BE2C (cell line): ENCODE measurements at regions not wholly inside any gene's neighbourhood (a gene's known extent, or its start where the extent isn't known, plus 50 kb on each side); places are given as distances from the start of the nearest gene placed in this dataset.

ENCODE experiments used
- DNase-seq: peaks from one replicate; pipeline ENCODE4 v3.0.0-alpha.2; 2020
- H3K27me3 ChIP-seq: fragments of 250-450 bp; sonication (Bioruptor Pico); 2 replicates; pipeline ENCODE4 v1.5.1; 2020; ENCODE audit warnings: mild to moderate bottlenecking
- H3K36me3 ChIP-seq: fragments of 250-450 bp; sonication (Bioruptor Pico); 2 replicates; pipeline ENCODE4 v1.5.1; 2020; ENCODE audit warnings: mild to moderate bottlenecking
- H3K4me1 ChIP-seq: fragments of 250-450 bp; sonication (Bioruptor Pico); 2 replicates; pipeline ENCODE4 v1.5.1; 2020
- H3K4me3 ChIP-seq: 2 replicates; pipeline ENCODE4 v1.5.1; 2011; ENCODE audit warnings: low read depth, low read length
- H3K9me3 ChIP-seq: fragments of 250-450 bp; sonication (Bioruptor Pico); 2 replicates; pipeline ENCODE4 v1.5.1; 2020
- CTCF ChIP-seq: IDR thresholded peaks from 2 replicates; pipeline ENCODE4 v1.5.1; 2012; ENCODE audit warnings: mild to moderate bottlenecking, low read depth, low read length

- Histone ChIP-seq H3K36me3 (no peaks in the 10 kb centered on the region), H3K27me3 (no peaks in the 10 kb centered on the region), H3K4me1 (no peaks in the 10 kb centered on the region), H3K4me3 (no peak overlapping the region), H3K9me3 (no peaks in the 10 kb centered on the region)
- no peak for TF ChIP-seq CTCF
- no peak for DNase-seq
Observed at GRCh38 chr2:15700131-15700530, 108.5 kb downstream of the DDX1 start.

- Histone ChIP-seq H3K27me3 (no peaks in the 10 kb centered on the region), H3K4me3 (no peak overlapping the region), H3K4me1 (no peaks in the 10 kb centered on the region), H3K36me3 (no peaks in the 10 kb centered on the region), H3K9me3 (no peaks in the 10 kb centered on the region)
- DNase-seq, result no peak
- no peak for TF ChIP-seq CTCF
Observed at GRCh38 chr2:15700599-15701340, 109.1 kb downstream of the DDX1 start.

GRCh38 chr2:15701341-15701907, 109.8 kb downstream of the DDX1 start:
- no peaks in the 10 kb centered on the region for H3K27me3 ChIP-seq
- H3K4me3 ChIP-seq, result no peak overlapping the region
- no peaks in the 10 kb centered on the region for H3K9me3 ChIP-seq
- no peaks in the 10 kb centered on the region for H3K4me1 ChIP-seq
- no peak for DNase-seq
- H3K36me3 ChIP-seq, result no peaks in the 10 kb centered on the region
- TF ChIP-seq CTCF, result no peak

- Histone ChIP-seq H3K4me1 (no peaks in the 10 kb centered on the region), H3K9me3 (no peaks in the 10 kb centered on the region), H3K4me3 (no peak overlapping the region), H3K36me3 (no peaks in the 10 kb centered on the region), H3K27me3 (no peaks in the 10 kb centered on the region)
- no peak for TF ChIP-seq CTCF
- DNase-seq, result no peak
Observed at GRCh38 chr2:15701991-15702390, 110.3 kb downstream of the DDX1 start.

- Histone ChIP-seq H3K4me3 (no peak overlapping the region), H3K4me1 (no peaks in the 10 kb centered on the region), H3K27me3 (no peaks in the 10 kb centered on the region), H3K9me3 (no peaks in the 10 kb centered on the region), H3K36me3 (no peaks in the 10 kb centered on the region)
- TF ChIP-seq CTCF, result no peak
- DNase-seq, result no peak
Observed at GRCh38 chr2:15702452-15702851, 110.8 kb downstream of the DDX1 start.

GRCh38 chr2:15703365-15703869, 111.7 kb downstream of the DDX1 start:
- no peaks in the 10 kb centered on the region for H3K9me3 ChIP-seq
- no peaks in the 10 kb centered on the region for H3K27me3 ChIP-seq
- no peak for DNase-seq
- no peak for TF ChIP-seq CTCF
- no peak overlapping the region for H3K4me3 ChIP-seq
- no peaks in the 10 kb centered on the region for H3K4me1 ChIP-seq
- no peaks in the 10 kb centered on the region for H3K36me3 ChIP-seq
